PC-3 (cell line): ENCODE measurements at regions not wholly inside any gene's neighbourhood (a gene's known extent, or its start where the extent isn't known, plus 50 kb on each side); places are given as distances from the start of the nearest gene placed in this dataset.

Experiments used
- ATAC-seq: fragments of 200-7000 bp; cut with Tn5 transposase; 2 replicates; pipeline ENCODE4 v1.9.1; 2020; ENCODE audit warnings: mild to moderate bottlenecking, moderate library complexity
- BruUV-seq: library from RNA; stranded (reverse); fragments of 400-500 nt; replicated peaks from 2 replicates; lab custom pipeline; 2021; lab: Mats Ljungman, UMichigan
- CTCF ChIA-PET: fragments of 300-600 bp; sonication (Branson Sonifier 250); formaldehyde crosslinking; loops from one replicate; lab custom pipeline; 2022; ENCODE audit warnings: antibody characterized with exemption; lab: Charles Lee
- POLR2A ChIA-PET: fragments of 300-600 bp; sonication (Branson Sonifier 250); formaldehyde crosslinking; loops from one replicate; lab custom pipeline; 2022; ENCODE audit warnings: antibody characterized with exemption; ENCODE audit not compliant: unreplicated experiment; lab: Charles Lee
- DNase-seq: peaks from one replicate; pipeline ENCODE4 v3.0.0-alpha.2; 2015
- H2AFZ ChIP-seq: fragments of 300-600 bp; sonication (generic); 2 replicates; pipeline ENCODE4 v1.6.0; 2016; ENCODE audit warnings: antibody characterized with exemption, low read length
- H3F3A ChIP-seq: fragments of 300-600 bp; sonication (generic); one replicate; pipeline ENCODE4 v1.6.0; 2017; ENCODE audit warnings: antibody characterized with exemption, low read length, control low read depth, mild to moderate bottlenecking; ENCODE audit not compliant: unreplicated experiment
- H3K27ac ChIP-seq: fragments of 300-600 bp; sonication (generic); 2 replicates; pipeline ENCODE4 v1.5.1; 2016; ENCODE audit warnings: mild to moderate bottlenecking, low read length
- H3K27me3 ChIP-seq: fragments of 300-600 bp; sonication (generic); 2 replicates; pipeline ENCODE4 v1.6.1; 2016; ENCODE audit warnings: low read length, mixed read lengths
- H3K36me3 ChIP-seq: fragments of 300-600 bp; sonication (generic); 2 replicates; pipeline ENCODE4 v1.6.1; 2016; ENCODE audit warnings: low read depth, mixed run types, low read length, mixed read lengths
- H3K4me1 ChIP-seq: fragments of 300-600 bp; sonication (generic); 2 replicates; pipeline ENCODE4 v1.5.1; 2016; ENCODE audit warnings: low read length; ENCODE audit not compliant: insufficient read depth
- H3K4me2 ChIP-seq: fragments of 300-600 bp; sonication (generic); 2 replicates; pipeline ENCODE4 v1.6.0; 2016; ENCODE audit warnings: low read length
- H3K4me3 ChIP-seq: fragments of 300-600 bp; sonication (generic); 2 replicates; pipeline ENCODE4 v1.5.1; 2016; ENCODE audit warnings: mild to moderate bottlenecking, low read length, mixed read lengths
- H3K79me2 ChIP-seq: fragments of 300-600 bp; sonication (generic); 2 replicates; pipeline ENCODE4 v1.6.1; 2017; ENCODE audit warnings: low read length, mixed read lengths
- H3K9ac ChIP-seq: fragments of 300-600 bp; sonication (generic); 2 replicates; pipeline ENCODE4 v1.6.0; 2016; ENCODE audit warnings: mild to moderate bottlenecking, low read length
- H3K9me2 ChIP-seq: fragments of 300-600 bp; sonication (generic); replicated peaks from 2 replicates; pipeline ENCODE4 v1.6.1; 2016; ENCODE audit warnings: mixed run types, low read length, mixed read lengths
- H3K9me3 ChIP-seq: fragments of 300-600 bp; sonication (generic); 2 replicates; pipeline ENCODE4 v1.6.1; 2016; ENCODE audit warnings: low read length, mixed read lengths
- H4K20me1 ChIP-seq: fragments of 300-600 bp; sonication (generic); 2 replicates; pipeline ENCODE4 v1.6.1; 2016; ENCODE audit warnings: low read length, mixed read lengths
- CTCF ChIP-seq: fragments of 300-600 bp; sonication (generic); conservative IDR thresholded peaks from 2 replicates; pipeline ENCODE4 v1.5.1; 2017; ENCODE audit warnings: antibody characterized with exemption, low read depth, mild to moderate bottlenecking, low read length
- EZH2 ChIP-seq: fragments of 300-600 bp; sonication (generic); IDR thresholded peaks from one replicate; pipeline ENCODE4 v1.6.1; 2017; ENCODE audit warnings: antibody characterized with exemption, mild to moderate bottlenecking, low read length; ENCODE audit not compliant: unreplicated experiment
- EZH2phosphoT487 ChIP-seq: fragments of 300-600 bp; sonication (generic); IDR thresholded peaks from 2 replicates; pipeline ENCODE4 v1.6.1; 2018; ENCODE audit warnings: mild to moderate bottlenecking, antibody characterized with exemption, low read length, borderline replicate concordance
- intact Hi-C: fragments of 100-400 bp; cut with micrococcal nuclease; formaldehyde crosslinking; loops from 2 replicates; pipeline ENCODE4 v1.9.0; 2023

DNA sequence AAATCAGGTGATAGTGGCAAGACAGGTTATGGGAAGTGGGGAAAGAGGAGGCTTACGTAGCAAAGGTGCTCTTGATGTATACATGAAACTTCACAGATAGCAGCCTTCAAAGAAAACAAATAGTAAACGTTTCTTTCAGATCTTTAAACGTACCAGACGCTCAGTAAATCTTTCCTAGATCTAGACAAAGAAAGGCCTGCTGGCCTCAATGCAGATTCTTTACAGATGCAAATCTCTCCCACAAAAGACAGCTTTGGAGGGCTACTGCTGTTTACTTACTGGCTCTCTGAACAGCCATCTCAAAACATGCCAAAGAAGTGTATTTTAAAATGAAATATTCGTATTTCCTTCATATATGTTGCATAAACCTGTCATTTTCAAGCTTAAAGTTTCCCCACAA is 1279.9 kb upstream of the NRXN1 start:
- ChIA-PET CTCF (no interaction called here), POLR2A (no interaction called here)
- no peaks in the 10 kb centered on the region for H3K9me3 ChIP-seq
- no peaks in the 10 kb centered on the region for H3K79me2 ChIP-seq
- no peaks in the 10 kb centered on the region for H4K20me1 ChIP-seq
- H3K9ac ChIP-seq, result no peak overlapping the region
- BruUV-seq, result no TSS peak
- ATAC-seq, result no peak
- H3K36me3 ChIP-seq, result no peaks in the 10 kb centered on the region
- no peak overlapping the region for H3K27ac ChIP-seq
- H3K4me3 ChIP-seq, result no peak overlapping the region
- intact Hi-C loops, result no loop called here
- no peaks in the 10 kb centered on the region for H3K9me2 ChIP-seq
- no peaks in the 10 kb centered on the region for H3F3A ChIP-seq
- DNase-seq, result no peak
- H3K4me1 ChIP-seq, result no peaks in the 10 kb centered on the region
- TF ChIP-seq EZH2phosphoT487 (no peak), EZH2 (no peak), CTCF (no peak)
- H3K4me2 ChIP-seq, result no peak overlapping the region
- H2AFZ ChIP-seq, result no peak overlapping the region
- no peaks in the 10 kb centered on the region for H3K27me3 ChIP-seq

DNA sequence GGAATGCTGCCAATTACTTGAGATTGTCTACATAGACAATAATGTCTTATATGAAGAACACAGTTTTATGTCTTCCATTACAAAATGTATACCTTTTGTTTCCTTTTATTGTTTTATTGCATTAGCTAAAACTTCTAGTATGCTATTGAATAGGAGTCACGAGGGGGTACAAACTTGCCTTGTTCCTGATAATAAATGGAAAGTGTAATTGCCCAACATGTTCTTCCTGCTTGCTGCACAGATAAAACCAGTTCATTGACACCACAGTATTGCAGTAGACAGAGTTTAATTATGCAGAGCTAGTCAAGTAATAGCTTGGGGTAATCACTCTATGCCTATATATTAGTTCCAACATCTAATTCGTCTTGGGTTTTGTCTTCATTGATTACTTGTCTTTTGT is 1276.2 kb upstream of the NRXN1 start:
- Histone ChIP-seq H3K27me3 (no peaks in the 10 kb centered on the region), H2AFZ (no peak overlapping the region), H3K9me3 (no peaks in the 10 kb centered on the region), H3K4me2 (no peak overlapping the region), H3K9ac (no peak overlapping the region), H3K36me3 (no peaks in the 10 kb centered on the region), H3K4me1 (no peaks in the 10 kb centered on the region), H3K4me3 (no peak overlapping the region), H3K9me2 (no peaks in the 10 kb centered on the region), H3K27ac (no peak overlapping the region), H3F3A (no peaks in the 10 kb centered on the region), H3K79me2 (no peaks in the 10 kb centered on the region), H4K20me1 (no peaks in the 10 kb centered on the region)
- TF ChIP-seq EZH2, result no peak
- no peak for TF ChIP-seq EZH2phosphoT487
- no peak for TF ChIP-seq CTCF
- ChIA-PET POLR2A (no interaction called here), CTCF (no interaction called here)
- no peak for ATAC-seq
- DNase-seq, result no peak
- intact Hi-C loops, result no loop called here
- BruUV-seq, result no TSS peak

DNA sequence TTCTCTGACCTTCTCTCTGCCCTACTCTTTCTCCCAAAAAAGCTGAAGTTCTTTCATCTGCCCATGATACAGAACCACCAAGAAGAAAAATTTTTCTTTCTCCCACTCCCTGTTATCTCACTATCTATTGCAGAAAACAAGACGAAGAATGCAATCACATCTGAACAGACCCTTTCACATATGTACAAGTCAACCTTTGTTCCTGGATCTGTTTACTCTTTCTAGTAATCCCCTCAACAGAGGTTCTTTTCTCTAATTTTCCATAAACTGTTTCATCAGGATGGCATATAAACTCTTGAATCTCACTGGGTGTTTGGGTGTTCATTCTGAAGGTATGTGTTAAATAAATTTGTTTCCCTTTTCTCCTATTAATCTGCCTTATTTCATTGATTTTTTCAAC is 1262.7 kb upstream of the NRXN1 start:
- CTCF ChIA-PET, result no interaction called here
- ATAC-seq, result no peak
- Histone ChIP-seq H3K27ac (no peak overlapping the region), H3K4me2 (no peak overlapping the region), H4K20me1 (no peaks in the 10 kb centered on the region), H3K9me2 (no peaks in the 10 kb centered on the region), H3K36me3 (no peaks in the 10 kb centered on the region), H3K4me3 (no peak overlapping the region), H3K27me3 (no peaks in the 10 kb centered on the region), H2AFZ (no peak overlapping the region), H3K9me3 (0 out of 2 replicates have a peak, but pooled peaks cover 5% of the 10 kb centered on the region), H3K79me2 (no peaks in the 10 kb centered on the region), H3K9ac (no peak overlapping the region), H3F3A (no peaks in the 10 kb centered on the region), H3K4me1 (no peaks in the 10 kb centered on the region)
- no TSS peak for BruUV-seq
- intact Hi-C loops, result no loop called here
- POLR2A ChIA-PET, result no interaction called here
- TF ChIP-seq CTCF (no peak), EZH2phosphoT487 (no peak), EZH2 (no peak)
- DNase-seq, result no peak
